ENCODE measurements at regions not wholly inside any gene's neighbourhood (a gene's known extent, or its start where the extent isn't known, plus 50 kb on each side); places are given as distances from the start of the nearest gene placed in this dataset.
A peak's percentile ranks its signal among the peaks of the same experiment; 100 is the strongest.

- DNase-seq (ENCODE audit: low spot score), result no peak
Measured at GRCh38 chr15:35320158-35320780, 225.7 kb downstream of the DPH6 start.

- DNase-seq (ENCODE audit: low spot score), result no peak
Measured at GRCh38 chr15:35319354-35319753, 226.6 kb downstream of the DPH6 start.

GRCh38 chr15:35317217-35317616, 228.7 kb downstream of the DPH6 start:
- no peak for DNase-seq (ENCODE audit: low spot score)

GRCh38 chr15:35312344-35312743, 227.2 kb upstream of the NANOGP8 start:
- DNase-seq (ENCODE audit: low spot score), result no peak

GRCh38 chr15:35311615-35312014, 226.5 kb upstream of the NANOGP8 start:
- no peak for DNase-seq (ENCODE audit: low spot score)

- DNase-seq (ENCODE audit: low spot score), result no peak
Measured at GRCh38 chr15:35309886-35310285, 224.8 kb upstream of the NANOGP8 start.

GRCh38 chr15:35308802-35309201, 223.7 kb upstream of the NANOGP8 start:
- DNase-seq (ENCODE audit: low spot score), result peak; percentile 48

GRCh38 chr15:35307676-35308075, 222.6 kb upstream of the NANOGP8 start:
- no peak for DNase-seq (ENCODE audit: low spot score)

- DNase-seq (ENCODE audit: low spot score), result no peak
Measured at GRCh38 chr15:35307026-35307425, 221.9 kb upstream of the NANOGP8 start.

GRCh38 chr15:35306361-35306981, 221.4 kb upstream of the NANOGP8 start:
- peak; percentile 20 for DNase-seq (ENCODE audit: low spot score)

GRCh38 chr15:35305946-35306345, 220.9 kb upstream of the NANOGP8 start:
- DNase-seq (ENCODE audit: low spot score), result peak; percentile 17

- DNase-seq (ENCODE audit: low spot score), result no peak
Measured at GRCh38 chr15:35305031-35305550, 220.0 kb upstream of the NANOGP8 start.

- no peak for DNase-seq (ENCODE audit: low spot score)
Measured at GRCh38 chr15:35304389-35304788, 219.3 kb upstream of the NANOGP8 start.

- DNase-seq (ENCODE audit: low spot score), result no peak
Measured at GRCh38 chr15:35302334-35302733, 217.2 kb upstream of the NANOGP8 start.

GRCh38 chr15:35301088-35301487, 216.0 kb upstream of the NANOGP8 start:
- DNase-seq (ENCODE audit: low spot score), result no peak

- DNase-seq (ENCODE audit: low spot score), result no peak
Measured at GRCh38 chr15:35299059-35299735, 214.1 kb upstream of the NANOGP8 start.

GRCh38 chr15:35298509-35298908, 213.4 kb upstream of the NANOGP8 start:
- no peak for DNase-seq (ENCODE audit: low spot score)

GRCh38 chr15:35293353-35294130, 208.4 kb upstream of the NANOGP8 start:
- DNase-seq (ENCODE audit: low spot score), result peak; percentile 63

- no peak for DNase-seq (ENCODE audit: low spot score)
Measured at GRCh38 chr15:35290301-35290721, 205.2 kb upstream of the NANOGP8 start.

- DNase-seq (ENCODE audit: low spot score), result peak; percentile 34
Measured at GRCh38 chr15:35289024-35289617, 204.0 kb upstream of the NANOGP8 start.

- no peak for DNase-seq (ENCODE audit: low spot score)
Measured at GRCh38 chr15:35288580-35288979, 203.5 kb upstream of the NANOGP8 start.

- DNase-seq (ENCODE audit: low spot score), result no peak
Measured at GRCh38 chr15:35286721-35287120, 201.6 kb upstream of the NANOGP8 start.

Data from hepatic stellate cell (primary cell).